GM12875 (cell line): ENCODE measurements at regions not wholly inside any gene's neighbourhood (a gene's known extent, or its start where the extent isn't known, plus 50 kb on each side); places are given as distances from the start of the nearest gene placed in this dataset.
"Not testable (repeated sequence)": the region's sequence is repeated elsewhere in the genome, so short reads cannot be mapped to it uniquely, and the experiment has no call there.

Experiments used
- H3K4me3 ChIP-seq: one replicate; pipeline ENCODE4 v1.5.1; 2011; ENCODE audit warnings: low read depth, low read length, control low read depth
- CTCF ChIP-seq: IDR thresholded peaks from 2 replicates; pipeline ENCODE4 v1.5.1; 2011; ENCODE audit warnings: low read depth, mild to moderate bottlenecking, control low read depth, inconsistent platforms, low read length, moderate library complexity, borderline replicate concordance; ENCODE audit not compliant: insufficient read depth

GRCh38 chr2:239651859-239652258 lies 251.0 kb upstream of the HDAC4 start:
- no peak for TF ChIP-seq CTCF
- no peak overlapping the region for H3K4me3 ChIP-seq

- no peak for TF ChIP-seq CTCF
- no peak overlapping the region for H3K4me3 ChIP-seq
Measured at GRCh38 chr2:239650674-239651073, 249.9 kb upstream of the HDAC4 start.

DNA sequence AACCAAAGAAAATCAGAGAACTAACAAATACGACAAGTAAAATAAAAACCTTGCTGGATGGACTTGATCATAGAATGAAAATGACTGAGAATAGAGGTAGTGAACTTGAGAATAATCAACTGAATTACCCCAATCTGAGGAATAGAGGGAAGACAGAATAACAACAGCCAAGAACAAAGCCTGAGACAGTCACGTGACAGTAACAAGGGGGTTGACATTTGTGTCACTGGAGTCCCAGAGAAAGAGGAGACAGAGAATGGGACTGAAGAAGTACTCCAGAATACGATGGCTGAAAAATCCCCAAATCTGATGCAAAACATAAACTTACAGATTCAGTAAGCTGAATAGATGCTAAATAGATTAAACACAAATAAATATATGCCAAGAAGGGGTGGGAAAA lies 248.5 kb upstream of the HDAC4 start:
- no peak overlapping the region for H3K4me3 ChIP-seq

DNA sequence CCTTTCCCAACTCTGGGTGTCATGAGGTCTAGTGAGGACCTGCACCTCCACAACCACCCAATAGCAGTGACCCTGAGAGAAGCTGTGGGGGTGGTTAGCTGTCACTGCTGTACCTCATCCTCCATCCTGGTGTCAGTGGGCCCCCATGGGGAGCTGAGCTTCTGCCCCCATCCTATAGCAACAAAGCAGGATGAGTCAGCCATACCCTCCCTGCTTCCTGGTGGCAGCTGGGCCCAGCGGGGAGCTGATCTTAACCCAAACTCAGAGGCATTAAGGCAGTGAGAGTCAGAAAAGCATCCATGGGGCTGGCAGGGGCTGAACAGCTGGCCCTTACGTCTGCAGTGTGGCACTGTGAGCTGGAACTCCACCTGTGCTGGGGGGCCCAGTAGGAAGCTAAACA lies 247.8 kb upstream of the HDAC4 start:
- no peak for TF ChIP-seq CTCF
- no peak overlapping the region for H3K4me3 ChIP-seq

More for the DNA sequence above, 248.5 kb upstream of the HDAC4 start:
- no peak for TF ChIP-seq CTCF

DNA sequence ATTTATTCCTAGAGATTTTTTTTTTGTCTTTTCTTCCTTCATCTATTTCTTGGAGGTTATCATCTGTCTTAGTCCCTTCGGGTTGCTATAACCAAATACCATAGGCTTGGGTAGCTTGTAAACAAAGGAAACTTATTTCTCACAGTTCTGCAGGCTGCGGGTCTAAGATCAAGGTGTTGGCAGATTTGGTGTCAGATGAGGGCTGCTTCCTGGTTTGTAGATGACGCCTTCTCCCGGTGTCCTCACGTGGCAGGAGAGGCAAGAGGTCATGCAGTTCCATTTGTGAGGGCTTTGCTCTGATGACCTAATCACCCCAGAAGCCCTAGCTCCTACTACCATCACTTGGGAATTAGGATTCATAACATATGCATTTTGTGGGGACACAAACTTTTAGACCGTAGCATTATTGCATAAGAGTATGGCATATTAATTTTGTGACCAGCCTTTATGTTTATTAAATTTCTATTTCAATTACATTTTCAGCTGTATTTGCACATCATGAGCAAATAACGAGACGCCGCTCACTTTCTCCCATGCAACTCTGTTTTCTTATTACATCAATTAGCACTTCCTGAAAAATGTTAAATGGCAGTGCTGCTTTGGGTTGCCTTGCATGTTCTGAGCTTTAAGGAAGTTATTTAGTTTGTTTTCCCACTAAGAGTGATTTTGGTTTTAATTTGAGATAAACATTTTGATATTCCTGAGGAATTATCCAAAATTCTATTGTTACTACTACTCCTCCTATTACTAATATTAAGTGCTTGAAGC lies 246.4 kb upstream of the HDAC4 start:
- no peak for TF ChIP-seq CTCF

DNA sequence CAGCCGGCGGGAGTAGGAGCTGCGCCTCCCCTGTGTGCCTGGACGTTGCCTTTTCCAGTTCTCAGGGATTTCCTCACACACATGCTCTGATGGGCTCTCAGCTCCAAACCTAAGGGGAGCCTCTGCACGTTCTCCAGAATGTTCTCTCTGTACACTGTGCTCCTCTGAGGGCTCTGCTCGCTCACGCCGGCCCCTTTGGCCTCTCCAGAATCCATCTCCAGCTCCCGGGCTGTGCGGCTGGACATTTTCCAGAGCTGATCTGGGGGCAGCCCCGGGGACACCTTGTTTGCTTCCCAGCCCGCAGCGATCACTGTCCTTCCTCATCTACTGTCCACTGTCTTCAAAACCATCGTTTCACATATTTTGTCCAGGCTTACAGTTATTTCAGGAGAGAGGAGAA lies 245.4 kb upstream of the HDAC4 start:
- no peak overlapping the region for H3K4me3 ChIP-seq
- TF ChIP-seq CTCF: no peak

More for the DNA sequence above, 246.4 kb upstream of the HDAC4 start:
- no peak overlapping the region for H3K4me3 ChIP-seq

GRCh38 chr2:239644594-239644993 lies 243.8 kb upstream of the HDAC4 start:
- H3K4me3 ChIP-seq: not testable (repeated sequence)
